Right lobe of liver (tissue), 6 donors: ENCODE measurements at regions not wholly inside any gene's neighbourhood (a gene's known extent, or its start where the extent isn't known, plus 50 kb on each side); places are given as distances from the start of the nearest gene placed in this dataset.

Source experiments
- ATAC-seq, 4 donors: fragments of 200-7000 bp; cut with Tn5 transposase; one replicate each; pipeline ENCODE4 v1.9.1; 2020; ENCODE audit warnings: mild to moderate bottlenecking in 4 of 4, moderate library complexity in 4 of 4
- DNase-seq, 3 donors: peaks; one replicate each; pipeline ENCODE4 v3.0.0-alpha.2; 2020
- H3K27ac ChIP-seq, 3 donors: fragments of 200-600 bp; one replicate each; pipeline ENCODE4 v1.8.0; 2022
- H3K27me3 ChIP-seq, 2 donors: fragments of 200-600 bp; one replicate each; pipeline ENCODE4 v1.8.0; 2022
- H3K36me3 ChIP-seq, 4 donors: fragments of 200-600 bp; sonication (generic) in 1 of 4; one replicate each; pipeline versions ENCODE4 v1.5.1 to v1.8.0; 2017 to 2022; ENCODE audit warnings: control low read depth in 1 of 4
- H3K4me1 ChIP-seq, 4 donors: fragments of 200-600 bp; sonication (generic) in 1 of 4; one replicate each; pipeline versions ENCODE4 v1.5.1 to v1.8.0; 2017 to 2022; ENCODE audit warnings: control low read depth in 1 of 4
- H3K4me3 ChIP-seq, 3 donors: fragments of 200-600 bp; one replicate each; pipeline ENCODE4 v1.8.0; 2022
- H3K9me3 ChIP-seq, 4 donors: fragments of 200-600 bp; sonication (generic) in 1 of 4; one replicate each; pipeline versions ENCODE4 v1.5.1 to v1.8.0; 2017 to 2022; ENCODE audit warnings: control low read depth in 1 of 4
- CTCF ChIP-seq, 4 donors: fragments of 200-600 bp in 3 of 4; fragments of 450-650 bp in 1 of 4; IDR thresholded peaks; one replicate each; pipeline versions ENCODE4 v1.5.1 to v1.8.0; 2016 to 2022; ENCODE audit warnings: antibody characterized with exemption in 4 of 4, mild to moderate bottlenecking in 2 of 4
- POLR2A ChIP-seq: fragments of 450-650 bp; IDR thresholded peaks from one replicate; pipeline ENCODE4 v1.6.1; 2017; ENCODE audit warnings: antibody characterized with exemption, mild to moderate bottlenecking
- WGBS: methylation state at CpG from one replicate; pipeline ENCODE4 v1.1.6; 2018; ENCODE audit warnings: low coverage, low lambda C conversion rate; ENCODE audit not compliant: insufficient coverage; ENCODE audit errors: missing lambda C conversion rate; 5-methylcytosine and 5-hydroxymethylcytosine counted together
- intact Hi-C, 2 donors: fragments of 100-400 bp; cut with DNase I; formaldehyde crosslinking; loops; one replicate each; pipeline versions ENCODE4 v1.11.2 to v1.14.1; 2022
- donor health status: DM: no; HTN: yes; CAD: no.
- donor health status: DM: no; HTN: no; CAD: no.
- donor health status: DM: no; HTN: no; CAD: no.
- donor health status: DM: no; HTN: yes; CAD: no.
- donor health status: DM: no; HTN: yes; CAD: no.

- Histone ChIP-seq H3K27me3 (no peaks in the 10 kb centered on the region), H3K9me3 (no peaks in the 10 kb centered on the region), H3K4me1 (no peaks in the 10 kb centered on the region), H3K27ac (no peak overlapping the region), H3K36me3 (no peaks in the 10 kb centered on the region), H3K4me3 (no peak overlapping the region)
- ATAC-seq (no peak), DNase-seq (no peak)
- intact Hi-C loops = no loop called here
- TF ChIP-seq POLR2A = no peak
- TF ChIP-seq CTCF (IDR thresholded peaks at IDR 0.05) = no peak
- 47% methylated on average over 4 of the region's 4 CpGs for WGBS
These were observed 157.8 kb downstream of the TNFSF13B start for GRCh38 chr13:108427355-108427754.

- ATAC-seq = no peak
- Histone ChIP-seq H3K27me3 (no peaks in the 10 kb centered on the region), H3K27ac (no peak overlapping the region), H3K4me1 (no peaks in the 10 kb centered on the region), H3K9me3 (no peaks in the 10 kb centered on the region), H3K36me3 (no peaks in the 10 kb centered on the region), H3K4me3 (no peak overlapping the region)
- 28% methylated on average over 2 of the region's 2 CpGs for WGBS
- TF ChIP-seq POLR2A (no peak), CTCF (IDR thresholded peaks at IDR 0.05) (no peak)
- intact Hi-C loops = no loop called here
- DNase-seq = no peak
These were observed 159.2 kb downstream of the TNFSF13B start for GRCh38 chr13:108428691-108429090.

GRCh38 chr13:108433976-108434755, 164.6 kb downstream of the TNFSF13B start:
- H3K4me3 ChIP-seq = no peak overlapping the region
- no peaks in the 10 kb centered on the region for H3K9me3 ChIP-seq
- no peaks in the 10 kb centered on the region for H3K27me3 ChIP-seq
- DNase-seq (no peak), ATAC-seq (no peak)
- no peak overlapping the region for H3K27ac ChIP-seq
- WGBS = 79% methylated on average over 4 of the region's 4 CpGs
- intact Hi-C loops = no loop called here
- no peaks in the 10 kb centered on the region for H3K36me3 ChIP-seq
- TF ChIP-seq POLR2A (no peak), CTCF (IDR thresholded peaks at IDR 0.05) (no peak)
- H3K4me1 ChIP-seq = peaks cover 0 to 6% (median 0%) of the 10 kb centered on the region in 4 donors

- Histone ChIP-seq H3K36me3 (no peaks in the 10 kb centered on the region), H3K27me3 (no peaks in the 10 kb centered on the region), H3K9me3 (no peaks in the 10 kb centered on the region), H3K27ac (no peak overlapping the region), H3K4me3 (no peak overlapping the region), H3K4me1 (peaks cover 0 to 6% (median 0%) of the 10 kb centered on the region in 4 donors)
- TF ChIP-seq POLR2A (no peak), CTCF (IDR thresholded peaks at IDR 0.05) (no peak)
- intact Hi-C loops = no loop called here
- 19% methylated on average over 5 of the region's 5 CpGs for WGBS
- DNase-seq (no peak), ATAC-seq (peak in 3 of 4 donors; percentile 50 to 71 (median 59))
These were observed 166.1 kb downstream of the TNFSF13B start for GRCh38 chr13:108435393-108436149.
